GM18517 (cell line): ENCODE measurements at regions not wholly inside any gene's neighbourhood (a gene's known extent, or its start where the extent isn't known, plus 50 kb on each side); places are given as distances from the start of the nearest gene placed in this dataset.
"Not testable (repeated sequence)": the region's sequence is repeated elsewhere in the genome, so short reads cannot be mapped to it uniquely, and the experiment has no call there.

ENCODE experiments used
- ATAC-seq: cut with Tn5 transposase; IDR thresholded peaks from one replicate; pipeline ENCODE4 v1.9.1; 2021; ENCODE audit warnings: mild to moderate bottlenecking, moderate library complexity; ENCODE audit not compliant: unreplicated experiment

- ATAC-seq = no peak
Measured at GRCh38 chr12:90831712-90832111, 123.3 kb downstream of the CCER1 start.

- ATAC-seq = no peak
Measured at GRCh38 chr12:90829044-90829443, 125.9 kb downstream of the CCER1 start.

- ATAC-seq = no peak
Measured at GRCh38 chr12:90828621-90829020, 126.4 kb downstream of the CCER1 start.

- ATAC-seq = no peak
Measured at GRCh38 chr12:90827567-90827966, 127.4 kb downstream of the CCER1 start.

- ATAC-seq = no peak
Measured at GRCh38 chr12:90826036-90826435, 128.9 kb downstream of the CCER1 start.

GRCh38 chr12:90823859-90824258 is 131.1 kb downstream of the CCER1 start:
- no peak for ATAC-seq

GRCh38 chr12:90819709-90820108 is 135.3 kb downstream of the CCER1 start:
- ATAC-seq = no peak

- ATAC-seq = no peak
Measured at GRCh38 chr12:90816353-90817089, 138.5 kb downstream of the CCER1 start.

GRCh38 chr12:90809940-90810339 is 145.0 kb downstream of the CCER1 start:
- ATAC-seq = no peak

GRCh38 chr12:90808568-90808967 is 146.4 kb downstream of the CCER1 start:
- ATAC-seq = no peak

- ATAC-seq = no peak
Measured at GRCh38 chr12:90802727-90803126, 152.2 kb downstream of the CCER1 start.

GRCh38 chr12:90801776-90802175 is 153.2 kb downstream of the CCER1 start:
- ATAC-seq = no peak

GRCh38 chr12:90794212-90794611 is 160.8 kb downstream of the CCER1 start:
- ATAC-seq = no peak

- ATAC-seq = not testable (repeated sequence)
Measured at GRCh38 chr12:90792718-90793117, 162.3 kb downstream of the CCER1 start.

GRCh38 chr12:90791445-90791844 is 163.5 kb downstream of the CCER1 start:
- no peak for ATAC-seq

GRCh38 chr12:90790747-90791146 is 164.2 kb downstream of the CCER1 start:
- ATAC-seq = no peak

GRCh38 chr12:90773491-90773890 is 181.5 kb downstream of the CCER1 start:
- ATAC-seq = no peak

GRCh38 chr12:90770861-90771260 is 184.1 kb downstream of the CCER1 start:
- no peak for ATAC-seq

GRCh38 chr12:90757957-90758356 is 197.0 kb downstream of the CCER1 start:
- ATAC-seq = no peak

GRCh38 chr12:90745211-90745610 is 209.8 kb downstream of the CCER1 start:
- no peak for ATAC-seq

GRCh38 chr12:90741611-90742010 is 213.4 kb downstream of the CCER1 start:
- no peak for ATAC-seq

GRCh38 chr12:90729736-90730135 is 225.2 kb downstream of the CCER1 start:
- no peak for ATAC-seq

- no peak for ATAC-seq
Measured at GRCh38 chr12:90712671-90713070, 242.3 kb downstream of the CCER1 start.
